ENCODE measurements at regions not wholly inside any gene's neighbourhood (a gene's known extent, or its start where the extent isn't known, plus 50 kb on each side); places are given as distances from the start of the nearest gene placed in this dataset.

DNA sequence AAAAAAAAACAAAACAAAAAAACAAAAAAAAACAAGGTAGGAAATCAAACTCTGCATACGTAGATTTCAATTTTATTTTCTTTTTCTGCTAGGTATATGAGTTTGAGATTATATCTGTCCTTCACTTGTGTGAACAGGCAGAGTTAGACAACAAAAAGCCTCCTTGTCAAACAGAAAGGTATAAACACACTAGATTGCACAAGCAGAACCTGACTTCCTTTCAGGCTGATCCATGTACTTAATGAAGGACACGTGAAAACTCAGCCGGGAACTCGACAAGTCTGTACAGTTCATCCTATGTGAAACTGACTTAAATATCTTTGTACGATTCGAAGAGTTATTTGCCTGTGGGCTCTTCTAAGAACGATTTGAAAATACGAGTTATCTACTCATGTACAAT is 254.1 kb downstream of the ARL4A start:
- DNase-seq (ENCODE audit: low read depth) = no peak

DNA sequence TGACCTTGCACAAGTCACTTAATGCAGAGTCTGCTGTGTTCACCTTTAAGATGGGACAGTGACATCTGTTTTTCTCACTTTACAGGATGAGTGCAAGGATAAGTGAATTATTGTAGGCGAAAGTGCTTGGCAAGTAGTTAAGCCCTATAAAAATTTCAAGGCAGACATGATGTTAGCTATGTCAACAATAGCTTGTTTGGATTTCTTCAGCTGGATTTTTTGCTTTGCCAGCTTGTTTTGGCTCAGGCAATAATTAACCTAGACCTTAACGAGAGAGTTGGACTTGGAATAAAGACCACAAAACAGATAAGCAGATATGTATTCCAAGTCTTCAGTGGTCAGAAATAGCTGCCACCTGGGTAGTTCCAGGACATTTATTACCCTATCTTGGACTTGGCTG is 255.2 kb downstream of the ARL4A start:
- no peak for DNase-seq (ENCODE audit: low read depth)

DNA sequence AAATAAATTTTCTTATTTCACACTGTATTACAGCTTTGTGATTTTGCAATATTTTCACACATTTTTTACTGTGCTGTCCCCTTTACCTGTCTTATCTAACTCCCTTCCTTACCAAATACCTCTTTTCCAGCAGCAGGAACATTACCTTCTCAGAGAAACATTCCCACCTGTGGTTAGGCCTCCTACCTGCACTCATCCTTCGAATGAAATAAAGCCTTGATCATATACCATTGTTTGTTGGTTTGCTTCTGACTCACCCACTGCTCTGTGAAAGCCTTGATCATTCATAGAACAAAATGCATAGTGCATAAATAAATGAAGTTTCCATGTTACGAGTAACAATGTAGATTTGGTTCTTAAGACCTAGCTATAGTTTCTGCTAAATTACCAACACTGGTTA is 256.3 kb downstream of the ARL4A start:
- DNase-seq (ENCODE audit: low read depth) = no peak

DNA sequence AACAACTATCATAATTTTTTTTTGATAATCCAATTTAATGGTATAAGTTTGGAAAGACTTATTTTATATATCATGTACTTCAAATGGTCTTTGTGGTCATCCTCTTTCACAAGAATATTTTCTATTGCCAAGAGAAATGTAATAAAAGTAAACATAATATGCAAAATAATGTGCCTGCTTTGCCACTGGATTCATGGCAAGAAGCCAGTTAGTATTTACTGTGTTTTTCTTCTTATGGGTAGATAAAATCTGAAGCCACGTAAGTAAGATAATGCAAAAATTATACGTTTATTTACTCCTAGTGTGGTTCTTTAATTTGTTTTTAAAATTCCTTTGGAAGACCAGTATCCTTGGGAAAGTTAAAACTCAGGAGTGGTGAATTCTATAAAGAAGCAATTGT is 258.5 kb downstream of the ARL4A start:
- no peak for DNase-seq (ENCODE audit: low read depth)

DNA sequence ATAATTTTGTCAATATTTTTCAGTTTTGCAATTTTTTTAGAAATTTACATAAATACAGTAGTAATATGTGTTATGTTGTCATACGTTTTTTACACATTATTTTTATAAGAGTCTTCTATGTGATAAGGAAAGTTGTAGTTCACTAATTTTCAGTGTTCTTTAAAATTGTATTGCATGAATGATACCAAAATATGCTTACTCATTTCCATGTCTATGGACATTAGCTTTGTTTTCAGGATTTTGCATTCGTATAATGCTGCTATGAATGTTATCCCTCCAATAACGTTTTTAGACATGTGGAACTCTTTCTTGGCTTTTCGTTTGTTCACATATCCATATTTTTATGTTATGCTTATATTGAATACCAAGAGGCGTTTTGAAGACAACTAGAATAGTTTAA is 260.0 kb downstream of the ARL4A start:
- DNase-seq (ENCODE audit: low read depth) = no peak

DNA sequence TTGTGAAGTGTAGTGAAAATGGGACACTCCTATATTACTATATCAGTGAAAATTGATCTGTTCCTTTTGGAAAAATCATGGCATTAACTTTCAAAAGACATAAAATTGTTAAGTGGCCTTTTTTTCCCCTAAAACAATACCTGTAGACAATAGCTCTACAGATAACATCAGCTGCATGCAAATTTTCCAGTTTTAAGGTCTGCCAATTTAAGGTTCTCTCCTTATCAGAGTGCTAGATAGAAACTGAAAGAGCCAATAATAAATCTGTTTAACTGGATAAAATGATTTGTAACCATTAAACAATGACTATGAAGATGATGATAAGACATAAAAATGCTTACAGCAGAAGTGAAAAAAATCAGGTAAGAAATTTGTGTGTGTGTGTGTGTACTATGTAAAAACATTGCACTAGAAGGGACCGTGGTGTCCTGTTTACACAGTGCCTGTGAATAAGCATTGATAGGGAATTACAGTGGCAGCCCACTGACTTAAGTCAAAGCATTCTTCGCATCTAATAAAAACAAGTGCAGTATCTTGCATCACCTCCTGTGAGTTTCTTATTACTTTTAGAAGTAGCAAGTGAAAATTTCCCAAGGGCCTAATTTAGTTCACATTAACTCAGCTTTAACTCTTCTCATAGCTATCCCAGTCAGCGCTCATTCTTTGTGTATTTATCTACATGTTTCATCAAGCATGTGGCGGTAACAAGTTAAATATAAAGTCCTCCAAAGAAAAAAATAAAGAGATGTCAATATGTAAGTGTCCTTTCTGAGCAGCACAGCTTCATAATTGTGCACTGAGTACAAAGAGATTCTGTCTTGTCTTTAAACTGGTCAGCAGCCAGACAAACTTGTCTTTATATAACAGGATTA is 261.9 kb downstream of the ARL4A start:
- DNase-seq (ENCODE audit: low read depth) = no peak

DNA sequence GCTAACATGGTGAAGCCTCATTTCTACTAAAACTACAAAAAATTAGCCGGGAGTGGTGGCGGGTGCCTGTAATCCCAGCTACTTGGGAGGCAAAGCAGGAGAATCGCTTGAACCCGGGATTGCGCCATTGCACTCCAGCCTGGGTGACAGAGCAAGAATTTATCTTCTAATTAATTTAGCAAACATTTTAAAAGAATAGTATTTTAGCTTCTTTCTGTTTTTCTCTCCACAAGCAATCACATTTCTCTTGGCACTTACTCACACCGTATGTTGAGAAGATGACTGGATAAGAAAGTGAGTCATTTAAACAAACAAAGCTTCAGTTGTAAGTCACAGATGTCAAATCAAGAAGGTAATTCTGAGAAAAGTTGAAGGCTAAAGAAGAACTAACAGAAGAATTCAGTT is 264.0 kb downstream of the ARL4A start:
- peak; percentile 60 for DNase-seq (ENCODE audit: low read depth)

DNA sequence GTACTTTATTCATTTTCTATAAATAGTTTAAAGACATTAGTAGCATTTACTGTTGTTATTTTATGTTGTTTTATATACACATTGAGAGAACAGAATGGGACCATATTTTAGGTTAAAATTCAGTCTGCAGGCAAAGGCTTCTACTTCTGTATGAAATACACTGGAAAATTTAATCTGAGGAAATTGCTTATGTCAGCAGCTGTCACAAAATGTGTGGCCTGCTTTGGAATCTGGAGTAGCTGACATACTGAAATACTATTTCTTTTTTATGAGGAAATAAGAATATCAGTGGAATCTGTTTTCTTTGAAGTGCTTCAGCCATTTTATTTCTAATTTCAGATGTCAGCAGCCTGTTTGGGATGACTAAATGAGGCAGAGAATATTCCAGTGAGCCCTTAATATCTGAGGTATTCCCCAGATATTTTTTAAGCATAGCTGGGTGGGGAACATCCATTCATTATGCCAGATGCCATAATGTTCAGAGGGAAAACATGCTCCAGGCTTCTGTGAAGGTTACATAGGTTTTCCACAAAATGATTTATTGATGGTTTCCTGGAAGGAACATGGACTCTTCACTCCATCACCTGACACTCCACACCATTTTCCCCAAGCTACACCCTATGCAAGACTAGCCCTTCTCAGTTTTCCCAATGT is 267.1 kb downstream of the ARL4A start:
- DNase-seq (ENCODE audit: low read depth) = no peak

DNA sequence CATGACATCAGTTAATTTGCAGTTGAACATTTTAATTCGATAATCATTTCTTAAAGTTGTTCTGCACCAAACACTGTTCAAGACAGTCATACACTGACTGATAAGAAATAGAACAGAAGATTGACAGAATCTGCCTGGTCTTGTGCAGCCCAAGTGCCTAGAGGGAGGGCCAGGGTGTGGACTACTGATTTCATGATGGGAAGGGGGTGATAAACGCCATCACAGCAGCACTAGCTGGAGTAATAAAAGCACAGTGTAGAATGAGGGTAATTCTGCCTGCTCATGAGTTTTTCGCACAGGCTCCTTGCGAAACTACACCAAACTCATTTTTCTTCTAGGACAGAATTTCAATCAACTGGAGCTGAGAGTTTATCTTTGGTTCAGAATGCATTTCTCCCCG is 270.1 kb downstream of the ARL4A start:
- DNase-seq (ENCODE audit: low read depth) = no peak

DNA sequence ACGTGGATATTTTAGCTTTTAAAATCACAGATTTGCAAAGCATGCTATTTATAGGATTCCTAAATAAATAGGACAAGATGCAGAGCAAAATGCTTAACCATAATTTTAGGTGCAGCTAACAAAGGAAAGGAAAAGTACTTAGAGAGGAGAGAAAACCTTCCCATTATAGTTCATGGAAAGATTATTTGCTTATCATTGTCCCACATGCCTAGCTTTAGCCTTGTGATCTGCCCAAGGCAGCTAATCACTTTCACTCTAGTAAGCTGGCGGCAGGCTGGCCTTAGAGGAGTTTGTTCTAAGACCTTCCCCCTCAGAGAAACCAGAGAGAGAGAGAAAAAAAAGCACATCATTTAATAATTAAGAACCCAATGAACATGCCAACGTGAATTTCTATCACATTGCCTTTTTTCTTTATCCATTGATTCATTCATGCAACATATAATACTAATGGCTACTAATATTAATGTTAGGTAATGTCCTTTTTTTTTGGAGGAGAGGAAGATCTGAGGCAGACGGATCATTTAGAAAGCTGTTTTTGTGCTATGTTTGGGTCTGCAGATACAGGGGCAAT is 274.6 kb downstream of the ARL4A start:
- no peak for DNase-seq (ENCODE audit: low read depth)

DNA sequence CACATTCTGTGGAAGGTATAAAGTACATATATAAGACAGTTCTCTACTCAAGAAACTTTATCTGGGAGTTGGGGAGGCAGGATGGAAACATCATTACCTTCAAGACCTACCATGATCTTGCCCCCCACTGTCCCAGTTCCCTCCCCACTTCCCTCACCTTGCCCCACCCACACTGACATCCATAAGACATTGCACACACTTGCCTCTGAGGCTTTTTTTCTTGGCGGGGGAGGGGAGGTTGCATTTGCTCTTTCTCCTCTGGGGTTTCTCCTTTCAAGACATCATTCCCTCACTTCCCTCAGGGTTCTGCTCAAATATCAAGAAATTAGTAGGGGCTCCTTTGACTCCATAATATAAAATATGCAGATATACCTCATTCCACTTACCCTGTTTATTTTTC is 276.0 kb downstream of the ARL4A start:
- no peak for DNase-seq (ENCODE audit: low read depth)

DNA sequence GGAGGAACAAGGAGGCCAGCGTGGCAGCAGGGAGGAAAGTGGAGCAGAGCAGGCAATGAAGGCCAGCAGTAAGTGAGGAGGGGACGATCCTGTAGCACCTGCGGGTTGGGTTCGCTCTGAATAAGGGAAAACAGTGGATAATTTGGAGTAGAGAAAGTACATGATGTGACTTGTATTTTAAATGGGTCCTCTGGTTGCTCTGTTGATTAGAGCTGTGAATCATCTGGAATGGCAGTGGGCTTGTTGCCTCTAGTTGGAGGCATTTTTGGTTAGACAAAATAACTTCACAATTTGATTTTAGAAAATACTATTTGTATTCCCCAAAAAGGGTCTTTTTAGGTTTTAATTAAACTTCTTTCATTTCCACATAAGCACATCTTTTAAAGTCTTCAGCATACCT is 277.4 kb downstream of the ARL4A start:
- no peak for DNase-seq (ENCODE audit: low read depth)

DNA sequence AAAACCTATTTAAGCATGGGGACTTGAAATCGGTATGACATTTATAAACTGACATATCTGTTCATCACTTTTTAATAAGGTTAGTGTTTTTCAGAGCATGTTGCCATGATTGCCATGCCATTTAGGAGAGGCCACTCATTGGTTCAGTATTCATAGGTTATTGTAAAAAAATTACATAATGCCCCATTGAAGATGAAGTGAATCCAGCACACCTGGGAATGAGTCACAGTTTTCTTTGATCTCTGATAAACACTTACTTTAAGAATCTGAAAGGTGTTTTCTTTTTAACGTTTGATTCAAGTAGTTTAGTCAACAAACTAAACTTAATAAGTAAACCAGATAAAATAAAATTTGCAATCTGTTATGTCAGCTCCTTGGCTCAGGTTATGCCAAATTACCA is 278.3 kb downstream of the ARL4A start:
- no peak for DNase-seq (ENCODE audit: low read depth)

DNA sequence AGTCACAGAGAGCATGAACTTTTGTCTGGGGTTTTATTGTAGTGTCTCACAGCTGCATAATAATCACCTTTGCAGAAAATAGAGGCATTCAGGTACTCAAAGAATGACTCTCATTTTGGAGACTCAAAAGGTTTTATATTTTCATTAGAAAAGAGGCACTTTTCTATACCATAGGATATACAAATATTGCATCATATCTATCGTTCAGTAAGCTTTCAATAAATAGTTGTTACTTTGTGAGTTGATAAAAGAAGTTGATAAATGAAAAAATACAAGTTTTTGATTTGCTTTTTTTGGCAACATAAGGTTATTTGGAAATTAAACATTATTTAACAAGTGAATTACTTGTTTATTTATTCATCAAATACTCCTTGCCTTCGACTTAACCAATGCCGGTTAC is 279.9 kb downstream of the ARL4A start:
- DNase-seq (ENCODE audit: low read depth) = no peak

DNA sequence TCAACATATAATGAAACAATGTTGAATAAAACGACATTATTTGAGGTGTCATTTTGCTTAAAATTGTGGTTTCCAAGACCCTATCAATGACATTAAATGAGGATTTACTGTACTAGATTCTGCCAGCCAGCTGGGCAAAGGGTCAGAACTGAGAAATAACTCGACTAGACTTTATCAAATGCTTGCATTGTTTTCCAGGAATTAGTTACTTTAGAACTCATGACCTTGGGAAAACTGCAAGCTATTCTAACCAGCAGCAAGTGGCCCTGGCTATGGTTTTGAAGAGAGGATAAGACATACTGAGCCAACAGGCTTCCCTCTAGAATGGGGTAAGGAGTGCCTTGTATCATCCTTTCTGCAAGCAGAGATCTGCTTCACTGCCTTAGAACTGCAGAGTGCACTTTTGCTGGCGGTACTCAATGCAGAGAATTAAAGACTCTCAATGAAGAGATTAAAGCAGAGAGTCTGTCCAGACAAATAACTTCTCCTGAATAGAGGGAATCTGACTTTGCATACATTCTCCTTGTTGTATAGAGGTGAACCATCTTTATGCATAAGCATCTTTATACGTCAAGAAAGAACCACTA is 281.5 kb downstream of the ARL4A start:
- no peak for DNase-seq (ENCODE audit: low read depth)

DNA sequence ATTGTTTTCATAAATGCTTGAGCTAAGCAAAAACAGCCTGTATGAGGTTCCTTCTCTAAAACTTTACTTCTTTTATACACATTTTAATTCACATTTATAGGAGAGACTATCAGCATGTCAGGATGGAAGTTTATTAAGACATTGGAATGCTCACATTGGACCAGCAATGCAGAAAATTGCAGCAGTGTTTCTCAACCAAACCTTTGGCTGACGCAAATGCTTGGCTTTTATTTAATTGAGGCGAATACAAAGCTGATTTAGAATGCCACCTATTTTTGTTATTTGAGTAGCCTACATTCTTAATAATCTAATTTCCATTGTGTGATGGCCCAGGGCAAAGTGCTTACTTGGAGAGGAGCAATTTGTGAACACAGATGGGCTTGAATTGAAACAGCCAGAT is 283.2 kb downstream of the ARL4A start:
- DNase-seq (ENCODE audit: low read depth) = no peak

DNA sequence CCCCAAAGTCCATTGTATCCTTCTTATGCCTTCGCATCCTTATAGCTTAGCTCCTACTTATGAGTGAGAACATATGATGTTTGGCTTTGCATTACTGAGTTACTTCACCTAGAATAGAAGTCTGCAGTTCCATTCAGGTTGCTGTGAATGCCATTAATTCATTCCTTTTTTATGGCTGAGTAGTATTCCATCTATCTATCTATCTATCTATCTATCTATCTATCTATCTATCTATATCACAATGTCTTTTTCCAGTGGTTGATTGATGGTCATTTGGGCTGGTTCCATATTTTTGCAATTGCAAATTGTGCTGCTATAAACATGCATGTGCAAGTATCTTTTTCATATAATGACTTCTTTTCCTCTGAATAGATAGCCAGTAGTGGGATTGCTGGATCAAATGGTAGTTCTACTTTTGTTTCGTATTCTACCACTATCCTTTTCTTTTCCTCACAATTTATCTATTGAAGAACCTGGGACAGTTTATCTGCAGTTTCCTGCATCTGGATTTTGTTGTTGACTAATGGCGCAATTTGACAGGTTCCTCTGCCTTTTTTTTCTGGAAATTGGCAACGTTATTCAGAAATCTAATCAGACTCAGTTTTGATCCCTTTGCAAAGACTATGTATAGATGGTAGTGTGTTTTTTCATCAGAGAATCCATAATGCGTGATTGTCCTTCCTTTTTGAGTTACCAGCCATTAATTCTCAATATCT is 287.2 kb downstream of the ARL4A start:
- DNase-seq (ENCODE audit: low read depth) = no peak

DNA sequence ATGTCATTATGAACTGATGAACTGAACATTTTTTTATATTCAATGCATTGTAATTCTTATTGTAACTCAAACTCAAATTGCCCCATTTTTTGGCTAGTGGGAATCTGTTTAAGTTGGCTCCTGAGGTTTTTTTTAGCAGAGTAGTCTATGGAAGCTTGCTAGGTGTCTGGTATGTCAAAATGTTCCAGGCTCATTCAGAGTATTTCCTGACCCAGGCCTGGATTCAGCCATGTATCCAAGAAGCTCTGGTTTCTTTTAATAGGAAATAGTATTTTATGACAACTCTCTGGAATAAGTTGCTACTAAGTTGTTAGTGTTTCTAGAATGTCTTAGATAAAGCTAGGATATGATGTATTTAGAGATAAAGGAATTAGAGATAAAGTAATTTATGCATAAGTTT is 288.0 kb downstream of the ARL4A start:
- DNase-seq (ENCODE audit: low read depth) = no peak

DNA sequence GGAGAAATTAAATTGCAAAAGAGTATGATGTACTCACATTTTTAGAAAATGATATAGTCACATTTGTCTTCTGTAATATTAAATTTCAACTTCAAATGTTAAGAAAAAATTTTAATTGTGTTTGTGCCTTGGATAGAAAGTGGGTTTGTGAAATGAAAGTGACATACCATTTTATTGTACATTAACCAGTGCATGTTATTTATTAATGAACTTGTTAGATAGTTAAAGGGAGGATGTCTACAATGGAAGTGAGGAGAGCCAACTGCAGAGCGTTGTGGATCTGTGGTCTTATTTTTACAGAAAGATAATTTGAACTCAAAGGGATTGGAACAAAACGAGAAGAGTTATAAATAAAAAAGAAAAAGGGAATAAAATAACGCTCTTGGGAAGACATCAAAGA is 291.7 kb downstream of the ARL4A start:
- no peak for DNase-seq (ENCODE audit: low read depth)

DNA sequence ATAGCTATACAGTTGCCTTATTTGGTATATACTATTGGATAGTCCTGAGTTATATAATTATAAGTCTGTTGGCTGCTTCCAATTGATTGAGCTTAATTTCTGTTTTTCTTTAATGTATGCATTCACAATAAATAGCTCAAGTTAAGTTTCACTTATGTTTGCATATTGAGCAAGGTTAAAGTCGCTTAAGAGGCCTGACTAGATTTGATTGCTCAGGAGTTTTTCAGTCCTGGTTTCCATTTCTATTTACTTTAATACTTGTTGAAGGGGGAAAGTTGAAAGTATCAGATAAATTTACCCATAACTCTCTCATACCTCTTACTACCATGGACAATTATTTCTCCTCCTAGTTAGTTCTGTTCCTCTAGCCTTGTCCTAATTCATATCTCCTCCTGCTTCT is 294.7 kb downstream of the ARL4A start:
- no peak for DNase-seq (ENCODE audit: low read depth)

DNA sequence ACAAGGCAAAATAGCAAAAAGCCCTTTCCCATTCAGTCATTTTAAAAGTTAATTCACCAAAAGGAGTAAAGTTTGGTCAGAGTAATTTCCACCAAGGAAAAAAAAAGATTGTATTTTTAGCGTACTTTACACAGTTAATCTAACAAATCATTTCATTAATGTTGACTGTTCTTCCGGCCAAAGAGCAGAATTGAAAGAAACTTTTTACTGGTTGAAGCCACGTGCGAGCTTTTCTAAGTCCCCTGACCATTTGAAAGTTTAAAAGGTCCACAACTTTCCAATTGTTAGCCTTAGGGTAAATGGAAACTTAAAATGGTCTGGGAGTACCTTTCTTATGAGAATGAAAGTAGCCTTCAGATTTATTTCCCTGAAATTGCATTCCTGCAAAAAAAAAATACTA is 296.7 kb downstream of the ARL4A start:
- no peak for DNase-seq (ENCODE audit: low read depth)

DNA sequence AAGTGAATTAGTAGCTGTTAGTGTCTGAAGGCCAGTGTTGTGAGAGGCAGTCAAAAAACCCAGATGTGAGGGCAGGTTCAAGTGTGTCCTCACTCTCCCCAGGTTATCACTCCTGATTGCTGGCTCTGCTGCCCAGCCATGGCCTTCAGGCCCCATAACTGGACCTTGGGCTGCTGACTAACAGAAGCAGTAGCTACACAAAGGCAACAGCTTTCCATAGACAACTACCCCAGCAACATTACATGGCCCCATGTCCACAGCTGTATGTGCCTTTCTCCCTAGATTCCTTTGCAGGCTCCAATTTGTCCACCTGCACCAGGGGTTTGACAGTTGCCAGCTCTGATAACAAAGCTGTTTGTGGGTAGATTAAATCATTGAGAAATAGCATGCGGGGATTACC is 297.8 kb downstream of the ARL4A start:
- DNase-seq (ENCODE audit: low read depth) = no peak

DNA sequence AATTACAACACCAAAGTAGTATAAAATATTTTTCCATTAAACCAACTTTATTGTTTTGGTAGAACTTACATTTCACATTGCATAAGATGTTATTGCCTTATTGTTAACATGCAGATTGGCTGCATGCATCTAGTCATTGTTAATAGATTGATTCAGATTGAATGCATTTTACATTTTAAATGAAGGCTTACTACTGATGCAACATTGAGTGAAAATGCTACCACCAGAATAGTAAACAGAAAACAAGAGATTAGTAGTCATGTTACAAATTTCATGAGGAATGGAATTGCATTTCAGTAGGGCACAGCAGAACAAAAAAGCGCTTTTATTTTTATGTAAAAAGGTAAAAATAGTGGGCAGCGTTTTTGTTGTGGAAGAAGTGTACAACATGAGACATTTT is 298.3 kb downstream of the ARL4A start:
- no peak for DNase-seq (ENCODE audit: low read depth)
